HL-60 (cell line): ENCODE measurements at regions not wholly inside any gene's neighbourhood (a gene's known extent, or its start where the extent isn't known, plus 50 kb on each side); places are given as distances from the start of the nearest gene placed in this dataset.

Experiments used
- GABPA ChIP-seq: IDR thresholded peaks from 2 replicates; pipeline ENCODE4 v1.6.1; 2012; ENCODE audit warnings: low read depth
- POLR2AphosphoS5 ChIP-seq: IDR thresholded peaks from 2 replicates; pipeline ENCODE4 v1.6.1; 2012; ENCODE audit warnings: low read depth
- SPI1 ChIP-seq: IDR thresholded peaks from 2 replicates; pipeline ENCODE4 v1.6.1; 2012; ENCODE audit warnings: low read depth, mild to moderate bottlenecking, borderline replicate concordance
- TF ChIP-seq, protein P1 (sequence below): IDR thresholded peaks from one replicate; pipeline ENCODE4 v1.5.1; 2011; ENCODE audit warnings: low read length, control low read depth, inconsistent platforms; ENCODE audit not compliant: insufficient read depth
- TF ChIP-seq, protein P2 (sequence below): IDR thresholded peaks from 2 replicates; pipeline ENCODE4 v1.6.1; 2012; ENCODE audit warnings: low read depth; ENCODE audit not compliant: insufficient replicate concordance

DNA sequence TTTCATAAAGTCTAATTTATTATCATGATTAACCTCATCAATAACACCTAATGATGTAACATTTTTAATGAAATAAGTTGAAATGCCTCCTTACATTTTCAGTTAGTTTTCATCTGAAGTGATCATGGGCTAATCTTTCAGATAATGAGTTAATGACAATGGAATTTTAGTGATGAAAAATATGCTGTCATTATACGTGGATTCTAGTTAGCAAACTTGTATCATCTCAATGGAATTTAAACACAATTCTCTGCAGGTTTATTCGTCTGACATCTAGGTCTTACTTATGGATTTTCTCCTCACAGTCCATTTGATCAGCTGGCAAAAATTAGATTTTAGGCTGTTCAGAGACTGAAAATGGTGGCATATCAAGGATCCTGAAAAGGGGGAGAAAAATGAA lies 885.0 kb downstream of the SLC4A3 start:
- TF ChIP-seq, protein P1, sequence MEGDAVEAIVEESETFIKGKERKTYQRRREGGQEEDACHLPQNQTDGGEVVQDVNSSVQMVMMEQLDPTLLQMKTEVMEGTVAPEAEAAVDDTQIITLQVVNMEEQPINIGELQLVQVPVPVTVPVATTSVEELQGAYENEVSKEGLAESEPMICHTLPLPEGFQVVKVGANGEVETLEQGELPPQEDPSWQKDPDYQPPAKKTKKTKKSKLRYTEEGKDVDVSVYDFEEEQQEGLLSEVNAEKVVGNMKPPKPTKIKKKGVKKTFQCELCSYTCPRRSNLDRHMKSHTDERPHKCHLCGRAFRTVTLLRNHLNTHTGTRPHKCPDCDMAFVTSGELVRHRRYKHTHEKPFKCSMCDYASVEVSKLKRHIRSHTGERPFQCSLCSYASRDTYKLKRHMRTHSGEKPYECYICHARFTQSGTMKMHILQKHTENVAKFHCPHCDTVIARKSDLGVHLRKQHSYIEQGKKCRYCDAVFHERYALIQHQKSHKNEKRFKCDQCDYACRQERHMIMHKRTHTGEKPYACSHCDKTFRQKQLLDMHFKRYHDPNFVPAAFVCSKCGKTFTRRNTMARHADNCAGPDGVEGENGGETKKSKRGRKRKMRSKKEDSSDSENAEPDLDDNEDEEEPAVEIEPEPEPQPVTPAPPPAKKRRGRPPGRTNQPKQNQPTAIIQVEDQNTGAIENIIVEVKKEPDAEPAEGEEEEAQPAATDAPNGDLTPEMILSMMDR, result no peak
- no peak for TF ChIP-seq POLR2AphosphoS5
- TF ChIP-seq, protein P2, sequence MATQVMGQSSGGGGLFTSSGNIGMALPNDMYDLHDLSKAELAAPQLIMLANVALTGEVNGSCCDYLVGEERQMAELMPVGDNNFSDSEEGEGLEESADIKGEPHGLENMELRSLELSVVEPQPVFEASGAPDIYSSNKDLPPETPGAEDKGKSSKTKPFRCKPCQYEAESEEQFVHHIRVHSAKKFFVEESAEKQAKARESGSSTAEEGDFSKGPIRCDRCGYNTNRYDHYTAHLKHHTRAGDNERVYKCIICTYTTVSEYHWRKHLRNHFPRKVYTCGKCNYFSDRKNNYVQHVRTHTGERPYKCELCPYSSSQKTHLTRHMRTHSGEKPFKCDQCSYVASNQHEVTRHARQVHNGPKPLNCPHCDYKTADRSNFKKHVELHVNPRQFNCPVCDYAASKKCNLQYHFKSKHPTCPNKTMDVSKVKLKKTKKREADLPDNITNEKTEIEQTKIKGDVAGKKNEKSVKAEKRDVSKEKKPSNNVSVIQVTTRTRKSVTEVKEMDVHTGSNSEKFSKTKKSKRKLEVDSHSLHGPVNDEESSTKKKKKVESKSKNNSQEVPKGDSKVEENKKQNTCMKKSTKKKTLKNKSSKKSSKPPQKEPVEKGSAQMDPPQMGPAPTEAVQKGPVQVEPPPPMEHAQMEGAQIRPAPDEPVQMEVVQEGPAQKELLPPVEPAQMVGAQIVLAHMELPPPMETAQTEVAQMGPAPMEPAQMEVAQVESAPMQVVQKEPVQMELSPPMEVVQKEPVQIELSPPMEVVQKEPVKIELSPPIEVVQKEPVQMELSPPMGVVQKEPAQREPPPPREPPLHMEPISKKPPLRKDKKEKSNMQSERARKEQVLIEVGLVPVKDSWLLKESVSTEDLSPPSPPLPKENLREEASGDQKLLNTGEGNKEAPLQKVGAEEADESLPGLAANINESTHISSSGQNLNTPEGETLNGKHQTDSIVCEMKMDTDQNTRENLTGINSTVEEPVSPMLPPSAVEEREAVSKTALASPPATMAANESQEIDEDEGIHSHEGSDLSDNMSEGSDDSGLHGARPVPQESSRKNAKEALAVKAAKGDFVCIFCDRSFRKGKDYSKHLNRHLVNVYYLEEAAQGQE, result no peak
- TF ChIP-seq GABPA, result no peak
- no peak for TF ChIP-seq SPI1
